Parathyroid adenoma (tissue), 2 donors: ENCODE measurements at regions not wholly inside any gene's neighbourhood (a gene's known extent, or its start where the extent isn't known, plus 50 kb on each side); places are given as distances from the start of the nearest gene placed in this dataset.

ENCODE experiments used
- H2AFZ ChIP-seq: fragments of 300-600 bp; sonication (generic); one replicate; pipeline ENCODE4 v1.7.0; 2017; ENCODE audit warnings: antibody characterized with exemption, mild to moderate bottlenecking
- H3K27ac ChIP-seq: fragments of 300-600 bp; sonication (generic); one replicate; pipeline ENCODE4 v1.7.0; 2017
- H3K27me3 ChIP-seq: fragments of 300-600 bp; sonication (generic); one replicate; pipeline ENCODE4 v1.7.0; 2017; ENCODE audit warnings: low read length; ENCODE audit not compliant: control insufficient read depth, insufficient read depth
- H3K36me3 ChIP-seq: fragments of 300-600 bp; sonication (generic); one replicate; pipeline ENCODE4 v1.7.0; 2017; ENCODE audit warnings: low read length; ENCODE audit not compliant: control insufficient read depth, insufficient read depth
- H3K4me1 ChIP-seq: fragments of 300-600 bp; sonication (generic); one replicate; pipeline ENCODE4 v1.7.0; 2017; ENCODE audit warnings: control low read depth
- H3K4me2 ChIP-seq: fragments of 300-600 bp; sonication (generic); one replicate; pipeline ENCODE4 v1.7.0; 2017; ENCODE audit warnings: low read length
- H3K4me3 ChIP-seq: fragments of 300-600 bp; sonication (generic); one replicate; pipeline ENCODE4 v1.7.0; 2017; ENCODE audit warnings: low read depth, low read length
- H3K79me2 ChIP-seq: fragments of 300-600 bp; sonication (generic); one replicate; pipeline ENCODE4 v1.7.0; 2017; ENCODE audit warnings: control low read depth
- H3K9ac ChIP-seq: fragments of 300-600 bp; sonication (generic); one replicate; pipeline ENCODE4 v1.7.0; 2017; ENCODE audit warnings: mild to moderate bottlenecking
- H3K9me3 ChIP-seq: fragments of 300-600 bp; sonication (generic); one replicate; pipeline ENCODE4 v1.7.0; 2017; ENCODE audit warnings: low read length; ENCODE audit not compliant: control insufficient read depth
- CTCF ChIP-seq: fragments of 300-600 bp; sonication (generic); IDR thresholded peaks from one replicate; pipeline ENCODE4 v1.7.0; 2017; ENCODE audit warnings: antibody characterized with exemption, mild to moderate bottlenecking
- donor health status: primary hyperparathyroidism.

GRCh38 chr7:123260428-123260960 is 60.7 kb upstream of the SLC13A1 start:
- H3K36me3 ChIP-seq, result no peaks in the 10 kb centered on the region
- no peaks in the 10 kb centered on the region for H3K9me3 ChIP-seq
- H3K4me2 ChIP-seq, result no peak overlapping the region
- no peak for TF ChIP-seq CTCF
- H3K27me3 ChIP-seq, result no peaks in the 10 kb centered on the region
- no peak overlapping the region for H3K4me3 ChIP-seq
- H3K4me1 ChIP-seq, result no peaks in the 10 kb centered on the region
- no peaks in the 10 kb centered on the region for H3K79me2 ChIP-seq
- H3K9ac ChIP-seq, result no peak overlapping the region
- no peak overlapping the region for H2AFZ ChIP-seq
- no peak overlapping the region for H3K27ac ChIP-seq

GRCh38 chr7:123259759-123260158 is 60.0 kb upstream of the SLC13A1 start:
- Histone ChIP-seq H3K4me2 (no peak overlapping the region), H3K9me3 (no peaks in the 10 kb centered on the region), H3K27ac (no peak overlapping the region), H3K27me3 (no peaks in the 10 kb centered on the region), H3K9ac (no peak overlapping the region), H2AFZ (no peak overlapping the region), H3K36me3 (no peaks in the 10 kb centered on the region), H3K4me1 (no peaks in the 10 kb centered on the region), H3K4me3 (no peak overlapping the region), H3K79me2 (no peaks in the 10 kb centered on the region)
- no peak for TF ChIP-seq CTCF
